GM23338 (cell line): ENCODE measurements at regions not wholly inside any gene's neighbourhood (a gene's known extent, or its start where the extent isn't known, plus 50 kb on each side); places are given as distances from the start of the nearest gene placed in this dataset.

Source experiments
- ATAC-seq: fragments of 200-7000 bp; cut with Tn5 transposase; 3 replicates; pipeline ENCODE4 v1.9.1; 2020
- DNase-seq: peaks from one replicate; pipeline ENCODE4 v3.0.0-alpha.2; 2015; ENCODE audit warnings: low spot score
- H2AFZ ChIP-seq: fragments of 200-600 bp; sonication (generic); 2 replicates; pipeline ENCODE4 v1.8.0; 2016; ENCODE audit warnings: antibody characterized with exemption, mild to moderate bottlenecking, moderate library complexity
- H3F3A ChIP-seq: fragments of 200-600 bp; sonication (generic); replicated peaks from 2 replicates; pipeline ENCODE4 v1.8.0; 2017; ENCODE audit warnings: antibody characterized with exemption, mixed run types, low read depth
- H3K27ac ChIP-seq: fragments of 200-600 bp; sonication (generic); 2 replicates; pipeline ENCODE4 v1.6.1; 2016; ENCODE audit warnings: low read depth
- H3K27me3 ChIP-seq: fragments of 200-600 bp; sonication (generic); 2 replicates; pipeline ENCODE4 v1.8.0; 2016; ENCODE audit warnings: mild to moderate bottlenecking, mixed run types, moderate library complexity; ENCODE audit not compliant: insufficient read depth
- H3K36me3 ChIP-seq: fragments of 200-600 bp; sonication (generic); 2 replicates; pipeline ENCODE4 v1.8.0; 2016; ENCODE audit warnings: mild to moderate bottlenecking; ENCODE audit not compliant: insufficient read depth
- H3K4me1 ChIP-seq: fragments of 200-600 bp; sonication (generic); 2 replicates; pipeline ENCODE4 v1.8.0; 2016; ENCODE audit warnings: mild to moderate bottlenecking, moderate library complexity; ENCODE audit not compliant: insufficient read depth
- H3K4me2 ChIP-seq: fragments of 200-600 bp; sonication (generic); 2 replicates; pipeline ENCODE4 v1.7.1; 2017; ENCODE audit warnings: mixed run types
- H3K4me3 ChIP-seq: fragments of 200-600 bp; sonication (generic); 2 replicates; pipeline ENCODE4 v1.6.1; 2016; ENCODE audit warnings: mixed run types
- H3K79me2 ChIP-seq: fragments of 200-600 bp; sonication (generic); replicated peaks from 2 replicates; pipeline ENCODE4 v1.8.0; 2017; ENCODE audit warnings: mild to moderate bottlenecking; ENCODE audit not compliant: insufficient read depth
- H3K9me2 ChIP-seq: fragments of 200-600 bp; sonication (generic); 2 replicates; pipeline ENCODE4 v1.8.0; 2017; ENCODE audit not compliant: insufficient read depth
- H4K20me1 ChIP-seq: fragments of 200-600 bp; sonication (generic); replicated peaks from 2 replicates; pipeline ENCODE4 v1.8.0; 2017; ENCODE audit warnings: mild to moderate bottlenecking; ENCODE audit not compliant: insufficient read depth
- H3K27ac Mint-ChIP-seq: 2 replicates; pipeline ENCODE4 v1.8.0; 2020; ENCODE audit warnings: inconsistent platforms, mild to moderate bottlenecking, moderate library complexity, mixed read lengths
- H3K27me3 Mint-ChIP-seq: 3 replicates; pipeline ENCODE4 v1.8.0; 2022; ENCODE audit warnings: low read depth, mild to moderate bottlenecking, moderate library complexity, mixed read lengths, inconsistent platforms; ENCODE audit not compliant: insufficient read depth, poor library complexity
- H3K36me3 Mint-ChIP-seq: 3 replicates; pipeline ENCODE4 v1.8.0; 2021; ENCODE audit warnings: low read depth, mild to moderate bottlenecking, inconsistent platforms, moderate library complexity, mixed read lengths
- H3K4me1 Mint-ChIP-seq: 3 replicates; pipeline ENCODE4 v1.8.0; 2020; ENCODE audit warnings: mild to moderate bottlenecking, inconsistent platforms, mixed read lengths
- H3K4me3 Mint-ChIP-seq: 3 replicates; pipeline ENCODE4 v1.8.0; 2021; ENCODE audit warnings: moderate library complexity, mild to moderate bottlenecking, inconsistent platforms, mixed read lengths
- H3K9me3 Mint-ChIP-seq: 3 replicates; pipeline ENCODE4 v1.8.0; 2020; ENCODE audit warnings: moderate library complexity, mild to moderate bottlenecking, inconsistent platforms, mixed read lengths
- CREB1 ChIP-seq: fragments of 250-450 bp; sonication (Bioruptor Pico); IDR thresholded peaks from 2 replicates; pipeline ENCODE4 v1.5.0; 2020; ENCODE audit warnings: low read depth, mild to moderate bottlenecking, moderate library complexity
- EZH2 ChIP-seq: fragments of 200-600 bp; sonication (generic); IDR thresholded peaks from one replicate; pipeline ENCODE4 v1.8.0; 2017; ENCODE audit warnings: antibody characterized with exemption, mild to moderate bottlenecking, low read depth; ENCODE audit not compliant: unreplicated experiment
- JUNB ChIP-seq: IDR thresholded peaks from one replicate; pipeline ENCODE4 v1.6.1; 2016; ENCODE audit warnings: antibody characterized with exemption; ENCODE audit not compliant: unreplicated experiment
- NANOG ChIP-seq: IDR thresholded peaks from 2 replicates; pipeline ENCODE4 v1.6.1; 2016; ENCODE audit warnings: antibody characterized with exemption, borderline replicate concordance
- STAT1 ChIP-seq: IDR thresholded peaks from one replicate; pipeline ENCODE4 v1.6.1; 2016; ENCODE audit warnings: antibody characterized with exemption; ENCODE audit not compliant: unreplicated experiment
- TF ChIP-seq, protein P1 (sequence below): IDR thresholded peaks from one replicate; pipeline ENCODE4 v1.6.1; 2018; ENCODE audit warnings: antibody characterized with exemption; ENCODE audit not compliant: unreplicated experiment
- TF ChIP-seq, protein P2 (sequence below): IDR thresholded peaks from 2 replicates; pipeline ENCODE4 v1.6.1; 2016; ENCODE audit warnings: antibody characterized with exemption
- TF ChIP-seq, protein P3 (sequence below): fragments of 250-450 bp; sonication (Bioruptor Pico); IDR thresholded peaks from 2 replicates; pipeline ENCODE4 v1.5.0; 2020; ENCODE audit warnings: mild to moderate bottlenecking, moderate library complexity

DNA sequence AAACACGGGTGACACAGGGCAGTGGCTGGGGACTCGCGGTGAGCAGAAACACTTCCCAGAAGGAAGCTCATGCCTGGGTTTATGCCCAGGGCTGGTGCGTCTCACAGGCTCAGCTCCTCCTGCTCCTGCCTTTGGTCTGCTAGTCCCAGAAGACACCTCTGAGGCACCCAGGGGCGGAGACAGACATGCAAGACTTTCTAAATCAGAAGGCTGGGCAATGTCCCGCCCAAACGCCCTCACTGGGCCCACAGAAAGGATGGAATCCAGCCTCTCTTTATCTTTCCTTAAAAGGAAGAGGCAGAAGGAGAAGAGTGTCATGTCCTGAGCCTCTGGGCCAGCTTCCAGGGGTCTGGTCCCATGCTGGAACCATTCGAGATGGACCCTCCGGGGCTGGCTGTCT, 197.7 kb upstream of the RPL38 start (continued):
- TF ChIP-seq, protein P1, sequence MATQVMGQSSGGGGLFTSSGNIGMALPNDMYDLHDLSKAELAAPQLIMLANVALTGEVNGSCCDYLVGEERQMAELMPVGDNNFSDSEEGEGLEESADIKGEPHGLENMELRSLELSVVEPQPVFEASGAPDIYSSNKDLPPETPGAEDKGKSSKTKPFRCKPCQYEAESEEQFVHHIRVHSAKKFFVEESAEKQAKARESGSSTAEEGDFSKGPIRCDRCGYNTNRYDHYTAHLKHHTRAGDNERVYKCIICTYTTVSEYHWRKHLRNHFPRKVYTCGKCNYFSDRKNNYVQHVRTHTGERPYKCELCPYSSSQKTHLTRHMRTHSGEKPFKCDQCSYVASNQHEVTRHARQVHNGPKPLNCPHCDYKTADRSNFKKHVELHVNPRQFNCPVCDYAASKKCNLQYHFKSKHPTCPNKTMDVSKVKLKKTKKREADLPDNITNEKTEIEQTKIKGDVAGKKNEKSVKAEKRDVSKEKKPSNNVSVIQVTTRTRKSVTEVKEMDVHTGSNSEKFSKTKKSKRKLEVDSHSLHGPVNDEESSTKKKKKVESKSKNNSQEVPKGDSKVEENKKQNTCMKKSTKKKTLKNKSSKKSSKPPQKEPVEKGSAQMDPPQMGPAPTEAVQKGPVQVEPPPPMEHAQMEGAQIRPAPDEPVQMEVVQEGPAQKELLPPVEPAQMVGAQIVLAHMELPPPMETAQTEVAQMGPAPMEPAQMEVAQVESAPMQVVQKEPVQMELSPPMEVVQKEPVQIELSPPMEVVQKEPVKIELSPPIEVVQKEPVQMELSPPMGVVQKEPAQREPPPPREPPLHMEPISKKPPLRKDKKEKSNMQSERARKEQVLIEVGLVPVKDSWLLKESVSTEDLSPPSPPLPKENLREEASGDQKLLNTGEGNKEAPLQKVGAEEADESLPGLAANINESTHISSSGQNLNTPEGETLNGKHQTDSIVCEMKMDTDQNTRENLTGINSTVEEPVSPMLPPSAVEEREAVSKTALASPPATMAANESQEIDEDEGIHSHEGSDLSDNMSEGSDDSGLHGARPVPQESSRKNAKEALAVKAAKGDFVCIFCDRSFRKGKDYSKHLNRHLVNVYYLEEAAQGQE: no peak
- no peak for TF ChIP-seq EZH2

DNA sequence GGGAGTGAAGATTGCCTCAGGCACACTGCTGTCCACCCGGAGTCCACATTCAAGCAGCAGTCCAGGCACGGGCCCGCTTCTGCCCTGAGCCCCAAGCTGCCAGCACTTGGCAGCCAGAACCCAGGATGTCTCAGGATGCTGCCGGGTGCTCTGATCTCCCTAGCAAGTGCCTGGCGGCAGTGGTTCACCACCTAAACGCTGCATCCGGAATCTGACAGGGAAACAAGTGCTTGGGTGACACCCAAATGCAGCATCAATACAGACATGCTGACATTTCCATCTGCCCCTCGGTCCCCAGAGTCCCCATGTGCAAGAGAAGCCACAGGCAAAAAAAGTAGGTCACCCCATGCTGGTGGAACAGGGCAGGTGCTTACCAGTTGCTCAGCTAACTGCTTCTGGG, 197.1 kb upstream of the RPL38 start:
- no peaks in the 10 kb centered on the region for H3K36me3 Mint-ChIP-seq
- Histone ChIP-seq H4K20me1 (no peaks in the 10 kb centered on the region), H3K27me3 (no peaks in the 10 kb centered on the region), H3K79me2 (no peaks in the 10 kb centered on the region), H3K9me2 (no peaks in the 10 kb centered on the region), H3K36me3 (no peaks in the 10 kb centered on the region), H3K4me2 (no peak overlapping the region), H3K4me1 (peaks cover 7% of the 10 kb centered on the region; the same call in 1 of the 2 replicates), H2AFZ (no peak overlapping the region), H3K27ac (no peak overlapping the region), H3K4me3 (no peak overlapping the region), H3F3A (no peaks in the 10 kb centered on the region)
- peaks cover 18% of the 10 kb centered on the region for H3K4me1 Mint-ChIP-seq
- H3K27ac Mint-ChIP-seq: no peak overlapping the region
- DNase-seq (no peak), ATAC-seq (no peak)
- H3K4me3 Mint-ChIP-seq: no peak overlapping the region
- TF ChIP-seq CREB1 (CRISPR knock-in tag): no peak
- no peak for TF ChIP-seq EZH2
- no peak for TF ChIP-seq NANOG
- no peak for TF ChIP-seq STAT1
- TF ChIP-seq, protein P2, sequence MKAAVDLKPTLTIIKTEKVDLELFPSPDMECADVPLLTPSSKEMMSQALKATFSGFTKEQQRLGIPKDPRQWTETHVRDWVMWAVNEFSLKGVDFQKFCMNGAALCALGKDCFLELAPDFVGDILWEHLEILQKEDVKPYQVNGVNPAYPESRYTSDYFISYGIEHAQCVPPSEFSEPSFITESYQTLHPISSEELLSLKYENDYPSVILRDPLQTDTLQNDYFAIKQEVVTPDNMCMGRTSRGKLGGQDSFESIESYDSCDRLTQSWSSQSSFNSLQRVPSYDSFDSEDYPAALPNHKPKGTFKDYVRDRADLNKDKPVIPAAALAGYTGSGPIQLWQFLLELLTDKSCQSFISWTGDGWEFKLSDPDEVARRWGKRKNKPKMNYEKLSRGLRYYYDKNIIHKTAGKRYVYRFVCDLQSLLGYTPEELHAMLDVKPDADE: no peak
- TF ChIP-seq JUNB: no peak
- peaks cover 12% of the 10 kb centered on the region for H3K27me3 Mint-ChIP-seq
- no peaks in the 10 kb centered on the region; the same call in 2 of the 3 replicates for H3K9me3 Mint-ChIP-seq

DNA sequence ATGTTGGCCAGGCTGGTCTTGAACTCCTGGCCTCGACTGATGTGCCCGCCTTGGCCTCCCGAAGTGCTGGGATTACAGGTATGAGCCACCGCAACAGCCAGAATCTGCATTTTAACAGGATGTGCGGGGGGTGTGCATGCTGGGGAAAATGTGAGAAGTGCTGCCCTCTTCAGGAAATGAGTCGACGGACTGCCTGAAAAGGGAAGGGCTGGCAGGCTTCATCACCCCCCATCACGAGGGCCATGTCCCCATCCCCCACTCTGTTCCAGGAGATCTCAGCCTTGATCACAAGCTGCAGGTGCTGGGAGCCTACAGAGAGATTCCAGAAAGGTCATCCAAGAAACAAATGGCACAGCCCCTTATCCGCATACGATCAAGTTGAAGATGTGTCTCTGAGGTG, 195.3 kb upstream of the RPL38 start:
- peak; percentile 82 for DNase-seq
- no peaks in the 10 kb centered on the region for H3K36me3 Mint-ChIP-seq
- TF ChIP-seq, protein P2: no peak
- TF ChIP-seq, protein P3, sequence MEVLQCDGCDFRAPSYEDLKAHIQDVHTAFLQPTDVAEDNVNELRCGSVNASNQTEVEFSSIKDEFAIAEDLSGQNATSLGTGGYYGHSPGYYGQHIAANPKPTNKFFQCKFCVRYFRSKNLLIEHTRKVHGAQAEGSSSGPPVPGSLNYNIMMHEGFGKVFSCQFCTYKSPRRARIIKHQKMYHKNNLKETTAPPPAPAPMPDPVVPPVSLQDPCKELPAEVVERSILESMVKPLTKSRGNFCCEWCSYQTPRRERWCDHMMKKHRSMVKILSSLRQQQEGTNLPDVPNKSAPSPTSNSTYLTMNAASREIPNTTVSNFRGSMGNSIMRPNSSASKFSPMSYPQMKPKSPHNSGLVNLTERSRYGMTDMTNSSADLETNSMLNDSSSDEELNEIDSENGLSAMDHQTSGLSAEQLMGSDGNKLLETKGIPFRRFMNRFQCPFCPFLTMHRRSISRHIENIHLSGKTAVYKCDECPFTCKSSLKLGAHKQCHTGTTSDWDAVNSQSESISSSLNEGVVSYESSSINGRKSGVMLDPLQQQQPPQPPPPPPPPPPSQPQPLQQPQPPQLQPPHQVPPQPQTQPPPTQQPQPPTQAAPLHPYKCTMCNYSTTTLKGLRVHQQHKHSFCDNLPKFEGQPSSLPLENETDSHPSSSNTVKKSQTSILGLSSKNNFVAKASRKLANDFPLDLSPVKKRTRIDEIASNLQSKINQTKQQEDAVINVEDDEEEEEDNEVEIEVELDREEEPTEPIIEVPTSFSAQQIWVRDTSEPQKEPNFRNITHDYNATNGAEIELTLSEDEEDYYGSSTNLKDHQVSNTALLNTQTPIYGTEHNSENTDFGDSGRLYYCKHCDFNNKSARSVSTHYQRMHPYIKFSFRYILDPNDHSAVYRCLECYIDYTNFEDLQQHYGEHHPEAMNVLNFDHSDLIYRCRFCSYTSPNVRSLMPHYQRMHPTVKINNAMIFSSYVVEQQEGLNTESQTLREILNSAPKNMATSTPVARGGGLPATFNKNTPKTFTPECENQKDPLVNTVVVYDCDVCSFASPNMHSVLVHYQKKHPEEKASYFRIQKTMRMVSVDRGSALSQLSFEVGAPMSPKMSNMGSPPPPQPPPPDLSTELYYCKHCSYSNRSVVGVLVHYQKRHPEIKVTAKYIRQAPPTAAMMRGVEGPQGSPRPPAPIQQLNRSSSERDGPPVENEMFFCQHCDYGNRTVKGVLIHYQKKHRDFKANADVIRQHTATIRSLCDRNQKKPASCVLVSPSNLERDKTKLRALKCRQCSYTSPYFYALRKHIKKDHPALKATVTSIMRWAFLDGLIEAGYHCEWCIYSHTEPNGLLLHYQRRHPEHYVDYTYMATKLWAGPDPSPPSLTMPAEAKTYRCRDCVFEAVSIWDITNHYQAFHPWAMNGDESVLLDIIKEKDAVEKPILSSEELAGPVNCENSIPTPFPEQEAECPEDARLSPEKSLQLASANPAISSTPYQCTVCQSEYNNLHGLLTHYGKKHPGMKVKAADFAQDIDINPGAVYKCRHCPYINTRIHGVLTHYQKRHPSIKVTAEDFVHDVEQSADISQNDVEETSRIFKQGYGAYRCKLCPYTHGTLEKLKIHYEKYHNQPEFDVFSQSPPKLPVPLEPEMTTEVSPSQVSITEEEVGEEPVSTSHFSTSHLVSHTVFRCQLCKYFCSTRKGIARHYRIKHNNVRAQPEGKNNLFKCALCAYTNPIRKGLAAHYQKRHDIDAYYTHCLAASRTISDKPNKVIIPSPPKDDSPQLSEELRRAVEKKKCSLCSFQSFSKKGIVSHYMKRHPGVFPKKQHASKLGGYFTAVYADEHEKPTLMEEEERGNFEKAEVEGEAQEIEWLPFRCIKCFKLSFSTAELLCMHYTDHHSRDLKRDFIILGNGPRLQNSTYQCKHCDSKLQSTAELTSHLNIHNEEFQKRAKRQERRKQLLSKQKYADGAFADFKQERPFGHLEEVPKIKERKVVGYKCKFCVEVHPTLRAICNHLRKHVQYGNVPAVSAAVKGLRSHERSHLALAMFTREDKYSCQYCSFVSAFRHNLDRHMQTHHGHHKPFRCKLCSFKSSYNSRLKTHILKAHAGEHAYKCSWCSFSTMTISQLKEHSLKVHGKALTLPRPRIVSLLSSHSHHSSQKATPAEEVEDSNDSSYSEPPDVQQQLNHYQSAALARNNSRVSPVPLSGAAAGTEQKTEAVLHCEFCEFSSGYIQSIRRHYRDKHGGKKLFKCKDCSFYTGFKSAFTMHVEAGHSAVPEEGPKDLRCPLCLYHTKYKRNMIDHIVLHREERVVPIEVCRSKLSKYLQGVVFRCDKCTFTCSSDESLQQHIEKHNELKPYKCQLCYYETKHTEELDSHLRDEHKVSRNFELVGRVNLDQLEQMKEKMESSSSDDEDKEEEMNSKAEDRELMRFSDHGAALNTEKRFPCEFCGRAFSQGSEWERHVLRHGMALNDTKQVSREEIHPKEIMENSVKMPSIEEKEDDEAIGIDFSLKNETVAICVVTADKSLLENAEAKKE (CRISPR knock-in tag): peak; percentile 93

More for the DNA sequence above, 195.3 kb upstream of the RPL38 start:
- Histone ChIP-seq H3K4me1 (peaks cover 7% of the 10 kb centered on the region; the same call in 1 of the 2 replicates), H3K79me2 (no peaks in the 10 kb centered on the region), H3K4me3 (no peak overlapping the region), H3F3A (no peaks in the 10 kb centered on the region), H4K20me1 (no peaks in the 10 kb centered on the region), H2AFZ (peak overlapping the region; percentile 38; the same call in 1 of the 2 replicates), H3K36me3 (no peaks in the 10 kb centered on the region), H3K27ac (no peak overlapping the region), H3K9me2 (no peaks in the 10 kb centered on the region), H3K4me2 (no peak overlapping the region), H3K27me3 (no peaks in the 10 kb centered on the region)
- Mint-ChIP-seq H3K9me3 (no peaks in the 10 kb centered on the region), H3K4me1 (peaks cover 18% of the 10 kb centered on the region), H3K4me3 (no peak overlapping the region), H3K27me3 (peaks cover 12% of the 10 kb centered on the region), H3K27ac (no peak overlapping the region)
- peak; percentile 86 for ATAC-seq
